ENCODE measurements at regions not wholly inside any gene's neighbourhood (a gene's known extent, or its start where the extent isn't known, plus 50 kb on each side); places are given as distances from the start of the nearest gene placed in this dataset.
"Not testable (repeated sequence)": the region's sequence is repeated elsewhere in the genome, so short reads cannot be mapped to it uniquely, and the experiment has no call there.

- no peak for TF ChIP-seq POLR2A (IDR thresholded peaks at IDR 0.05; ENCODE audit: low read depth, low read length)
- TF ChIP-seq POU2F2 (IDR thresholded peaks at IDR 0.05; ENCODE audit: low read depth, low read length) = no peak
- TF ChIP-seq PAX5 (IDR thresholded peaks at IDR 0.05; ENCODE audit: insufficient read depth, low read length, severe bottlenecking) = no peak
- TF ChIP-seq POLR2AphosphoS5 (IDR thresholded peaks at IDR 0.05; ENCODE audit: low read depth, low read length) = no peak
- no peak for TF ChIP-seq TAF1 (IDR thresholded peaks at IDR 0.05; ENCODE audit: low read depth, low read length)
- TF ChIP-seq SPI1 (IDR thresholded peaks at IDR 0.05; ENCODE audit: low read depth, low read length) = no peak
- DNase-seq (ENCODE audit: insufficient read length, low spot score) (no peak), FAIRE-seq (no peak)
Observed at GRCh38 chrX:46330513-46330912, 214.7 kb downstream of the ZNF674 start.

DNA sequence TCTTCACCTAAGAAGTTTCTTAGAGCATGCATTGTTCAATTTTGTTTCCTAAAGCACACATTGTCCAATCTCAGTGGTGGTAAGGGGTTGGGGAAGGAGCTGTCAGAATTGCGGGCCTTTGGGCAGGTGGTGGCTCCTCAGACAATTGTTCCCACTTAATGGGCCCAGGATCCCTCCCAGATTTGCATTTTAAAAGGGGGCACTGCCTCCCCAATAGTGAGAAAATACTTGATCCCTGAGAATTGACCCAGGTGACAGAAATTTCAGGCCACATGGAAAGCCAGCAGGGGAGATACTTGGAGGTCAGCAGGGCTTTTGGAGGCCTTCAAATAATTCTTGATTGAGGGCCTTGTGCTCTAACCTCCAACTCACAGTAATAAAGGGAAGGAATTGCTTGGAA is 217.1 kb downstream of the ZNF674 start:
- DNase-seq (ENCODE audit: insufficient read length, low spot score) = no peak
- TF ChIP-seq POU2F2 (IDR thresholded peaks at IDR 0.05; ENCODE audit: low read depth, low read length) (no peak), SPI1 (IDR thresholded peaks at IDR 0.05; ENCODE audit: low read depth, low read length) (no peak), POLR2A (IDR thresholded peaks at IDR 0.05; ENCODE audit: low read depth, low read length) (no peak), POLR2AphosphoS5 (IDR thresholded peaks at IDR 0.05; ENCODE audit: low read depth, low read length) (no peak), PAX5 (IDR thresholded peaks at IDR 0.05; ENCODE audit: insufficient read depth, low read length, severe bottlenecking) (no peak), TAF1 (IDR thresholded peaks at IDR 0.05; ENCODE audit: low read depth, low read length) (no peak)
- no peak for FAIRE-seq

DNA sequence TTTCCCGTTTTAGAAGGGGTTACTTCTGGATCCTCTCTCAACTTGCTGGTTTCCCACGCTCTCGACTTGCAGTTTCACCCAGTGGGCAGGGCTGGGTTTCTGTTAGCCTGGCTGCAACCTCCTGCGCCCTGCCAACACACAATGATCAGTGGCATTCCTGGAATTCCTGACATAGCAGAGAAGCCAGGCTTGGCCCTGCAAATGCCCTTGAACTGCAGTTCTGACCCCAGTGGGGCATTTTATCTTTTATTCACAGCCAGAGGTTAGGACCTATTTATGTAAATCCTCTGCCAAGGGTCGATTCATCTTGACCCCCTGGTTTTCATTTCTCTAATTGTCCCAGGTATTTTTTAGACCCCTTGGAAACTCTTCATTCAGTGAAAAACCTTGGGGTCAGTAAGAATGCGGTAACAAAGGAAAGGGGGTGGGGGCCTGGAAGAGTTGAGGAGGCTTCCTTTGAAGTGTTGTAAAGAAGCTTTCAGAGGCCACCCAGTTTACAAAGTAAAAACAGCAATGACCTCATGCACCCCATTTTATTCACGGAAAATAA is 217.6 kb downstream of the ZNF674 start:
- FAIRE-seq = no peak
- DNase-seq (ENCODE audit: insufficient read length, low spot score) = no peak

GRCh38 chrX:46326161-46326560 is 219.1 kb downstream of the ZNF674 start:
- TF ChIP-seq POU2F2 (IDR thresholded peaks at IDR 0.05; ENCODE audit: low read depth, low read length) (no peak), SPI1 (IDR thresholded peaks at IDR 0.05; ENCODE audit: low read depth, low read length) (no peak), TAF1 (IDR thresholded peaks at IDR 0.05; ENCODE audit: low read depth, low read length) (no peak), POLR2A (IDR thresholded peaks at IDR 0.05; ENCODE audit: low read depth, low read length) (no peak), POLR2AphosphoS5 (IDR thresholded peaks at IDR 0.05; ENCODE audit: low read depth, low read length) (no peak), PAX5 (IDR thresholded peaks at IDR 0.05; ENCODE audit: insufficient read depth, low read length, severe bottlenecking) (no peak)
- no peak for FAIRE-seq
- DNase-seq (ENCODE audit: insufficient read length, low spot score) = no peak

More for the DNA sequence above, 217.6 kb downstream of the ZNF674 start:
- TF ChIP-seq SPI1 (IDR thresholded peaks at IDR 0.05; ENCODE audit: low read depth, low read length) (no peak), POLR2AphosphoS5 (IDR thresholded peaks at IDR 0.05; ENCODE audit: low read depth, low read length) (no peak), TAF1 (IDR thresholded peaks at IDR 0.05; ENCODE audit: low read depth, low read length) (no peak), POU2F2 (IDR thresholded peaks at IDR 0.05; ENCODE audit: low read depth, low read length) (no peak), POLR2A (IDR thresholded peaks at IDR 0.05; ENCODE audit: low read depth, low read length) (no peak), PAX5 (IDR thresholded peaks at IDR 0.05; ENCODE audit: insufficient read depth, low read length, severe bottlenecking) (no peak)

DNA sequence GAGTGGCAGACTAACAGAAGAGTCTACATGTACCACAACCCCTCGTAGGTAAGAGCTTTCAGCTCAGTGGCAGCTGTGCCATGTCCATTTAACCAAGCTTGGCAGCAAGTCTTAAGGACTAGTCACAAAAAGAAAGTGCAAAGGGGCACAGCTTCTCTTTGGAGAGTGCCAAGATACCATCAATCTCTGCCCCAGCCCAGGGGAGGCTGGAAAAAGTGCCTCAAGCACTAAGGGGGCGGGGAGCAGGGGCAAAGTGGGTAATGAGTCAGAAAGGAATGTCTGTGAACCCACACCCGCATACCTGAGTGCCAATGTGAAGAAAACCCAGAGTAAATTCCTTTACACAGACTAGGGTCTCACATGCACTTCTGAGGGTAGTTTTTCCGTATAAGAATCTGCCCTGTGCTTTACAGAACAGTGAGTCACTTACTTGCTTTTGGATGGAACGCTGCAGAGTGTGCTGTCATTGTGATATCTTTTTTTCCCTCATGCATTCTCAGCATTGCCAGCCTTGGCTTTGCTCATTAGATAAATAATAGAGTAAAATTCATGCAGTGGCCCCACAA is 219.8 kb downstream of the ZNF674 start:
- no peak for FAIRE-seq
- TF ChIP-seq PAX5 (IDR thresholded peaks at IDR 0.05; ENCODE audit: insufficient read depth, low read length, severe bottlenecking) (no peak), SPI1 (IDR thresholded peaks at IDR 0.05; ENCODE audit: low read depth, low read length) (no peak), TAF1 (IDR thresholded peaks at IDR 0.05; ENCODE audit: low read depth, low read length) (no peak), POU2F2 (IDR thresholded peaks at IDR 0.05; ENCODE audit: low read depth, low read length) (no peak), POLR2AphosphoS5 (IDR thresholded peaks at IDR 0.05; ENCODE audit: low read depth, low read length) (no peak)
- no peak for DNase-seq (ENCODE audit: insufficient read length, low spot score)

DNA sequence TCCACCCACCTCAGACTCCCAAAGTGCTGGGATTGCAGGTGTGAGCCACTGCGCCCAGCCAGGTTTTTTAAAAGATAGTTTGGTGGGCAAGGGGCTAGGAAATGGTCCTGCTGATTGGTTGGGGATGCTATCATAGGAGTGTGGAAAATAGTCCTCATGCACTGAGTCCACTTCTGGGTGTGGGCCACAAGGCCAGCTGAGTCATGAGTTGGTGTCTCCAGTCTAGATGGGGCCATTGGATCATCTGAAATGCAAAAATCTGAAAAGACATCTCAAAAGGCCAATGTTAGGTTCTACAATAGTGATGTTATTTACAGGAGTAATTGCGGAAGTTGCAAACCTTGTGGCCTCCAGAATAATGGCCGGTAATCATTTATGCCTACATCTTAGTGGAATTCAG is 221.1 kb downstream of the ZNF674 start:
- TF ChIP-seq POLR2A (IDR thresholded peaks at IDR 0.05; ENCODE audit: low read depth, low read length) = no peak
- no peak for TF ChIP-seq PAX5 (IDR thresholded peaks at IDR 0.05; ENCODE audit: insufficient read depth, low read length, severe bottlenecking)
- TF ChIP-seq SPI1 (IDR thresholded peaks at IDR 0.05; ENCODE audit: low read depth, low read length) = no peak
- no peak for TF ChIP-seq POLR2AphosphoS5 (IDR thresholded peaks at IDR 0.05; ENCODE audit: low read depth, low read length)
- TF ChIP-seq TAF1 (IDR thresholded peaks at IDR 0.05; ENCODE audit: low read depth, low read length) = no peak
- TF ChIP-seq POU2F2 (IDR thresholded peaks at IDR 0.05; ENCODE audit: low read depth, low read length) = no peak
- FAIRE-seq = no peak

GRCh38 chrX:46322929-46323328 is 222.3 kb downstream of the ZNF674 start:
- DNase-seq (ENCODE audit: insufficient read length, low spot score); FAIRE-seq: not testable (repeated sequence)

More for the DNA sequence above, 221.1 kb downstream of the ZNF674 start:
- DNase-seq (ENCODE audit: insufficient read length, low spot score) = no peak

DNA sequence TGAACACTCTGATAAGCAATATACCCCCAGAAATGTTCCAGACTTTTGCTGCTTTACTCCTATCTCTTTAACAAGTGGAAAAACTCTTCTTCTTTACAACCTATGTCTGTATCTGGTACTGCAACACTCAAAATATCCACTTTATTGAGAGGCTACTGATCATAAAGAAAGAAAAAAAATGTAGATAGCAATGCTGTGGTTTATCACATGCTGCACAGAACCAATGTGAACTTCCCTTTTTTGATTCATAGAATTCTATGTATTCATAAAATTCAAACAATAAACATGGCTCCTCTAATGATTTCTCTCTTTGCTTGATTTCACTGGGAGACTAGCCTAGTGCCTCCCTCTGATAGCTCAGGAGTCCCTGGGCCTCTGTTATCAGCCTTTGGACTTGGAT is 223.5 kb downstream of the ZNF674 start:
- FAIRE-seq = no peak
- no peak for DNase-seq (ENCODE audit: insufficient read length, low spot score)
- TF ChIP-seq PAX5 (IDR thresholded peaks at IDR 0.05; ENCODE audit: insufficient read depth, low read length, severe bottlenecking) = no peak
- TF ChIP-seq SPI1 (IDR thresholded peaks at IDR 0.05; ENCODE audit: low read depth, low read length) = no peak
- no peak for TF ChIP-seq POLR2A (IDR thresholded peaks at IDR 0.05; ENCODE audit: low read depth, low read length)
- TF ChIP-seq POLR2AphosphoS5 (IDR thresholded peaks at IDR 0.05; ENCODE audit: low read depth, low read length) = no peak
- no peak for TF ChIP-seq POU2F2 (IDR thresholded peaks at IDR 0.05; ENCODE audit: low read depth, low read length)
- TF ChIP-seq TAF1 (IDR thresholded peaks at IDR 0.05; ENCODE audit: low read depth, low read length) = no peak

- FAIRE-seq (no peak), DNase-seq (ENCODE audit: insufficient read length, low spot score) (no peak)
- TF ChIP-seq POU2F2 (IDR thresholded peaks at IDR 0.05; ENCODE audit: low read depth, low read length) (no peak), SPI1 (IDR thresholded peaks at IDR 0.05; ENCODE audit: low read depth, low read length) (no peak), POLR2A (IDR thresholded peaks at IDR 0.05; ENCODE audit: low read depth, low read length) (no peak), POLR2AphosphoS5 (IDR thresholded peaks at IDR 0.05; ENCODE audit: low read depth, low read length) (no peak), TAF1 (IDR thresholded peaks at IDR 0.05; ENCODE audit: low read depth, low read length) (no peak), PAX5 (IDR thresholded peaks at IDR 0.05; ENCODE audit: insufficient read depth, low read length, severe bottlenecking) (no peak)
Observed at GRCh38 chrX:46319750-46320149, 225.5 kb downstream of the ZNF674 start.

DNA sequence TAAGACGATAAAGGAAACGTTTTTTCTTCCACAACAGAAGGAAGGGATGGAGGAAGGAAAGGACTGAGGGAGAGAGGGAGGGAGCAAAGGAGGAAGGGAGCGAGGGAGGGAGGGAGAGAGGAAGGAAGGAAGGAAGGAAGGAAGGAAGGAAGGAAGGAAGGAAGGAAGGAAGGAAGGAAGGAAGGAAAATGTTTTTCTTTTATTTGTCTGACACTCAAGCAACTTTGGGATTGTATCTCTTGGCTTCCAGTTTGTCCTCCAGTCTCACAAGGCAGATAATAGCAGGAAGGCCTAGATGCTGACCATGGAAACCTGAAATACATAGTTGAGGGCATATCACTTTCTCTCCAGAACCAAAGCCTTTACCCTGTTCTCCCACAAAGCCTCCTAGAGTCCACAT is 226.7 kb downstream of the ZNF674 start:
- FAIRE-seq = no peak
- TF ChIP-seq POU2F2 (IDR thresholded peaks at IDR 0.05; ENCODE audit: low read depth, low read length) (no peak), POLR2AphosphoS5 (IDR thresholded peaks at IDR 0.05; ENCODE audit: low read depth, low read length) (no peak), POLR2A (IDR thresholded peaks at IDR 0.05; ENCODE audit: low read depth, low read length) (no peak), TAF1 (IDR thresholded peaks at IDR 0.05; ENCODE audit: low read depth, low read length) (no peak), SPI1 (IDR thresholded peaks at IDR 0.05; ENCODE audit: low read depth, low read length) (no peak), PAX5 (IDR thresholded peaks at IDR 0.05; ENCODE audit: insufficient read depth, low read length, severe bottlenecking) (no peak)
- DNase-seq (ENCODE audit: insufficient read length, low spot score) = no peak
